WTC11 (cell line): ENCODE measurements at regions not wholly inside any gene's neighbourhood (a gene's known extent, or its start where the extent isn't known, plus 50 kb on each side); places are given as distances from the start of the nearest gene placed in this dataset.

Experiments used
- CTCF ChIP-seq: fragments of 200-600 bp; IDR thresholded peaks from 2 replicates; pipeline ENCODE4 v1.8.0; 2022; ENCODE audit warnings: antibody characterized with exemption
- ELF4 ChIP-seq: sonication (generic); formaldehyde crosslinking; IDR thresholded peaks from 2 replicates; pipeline ENCODE4 v1.8.1; 2022; ENCODE audit warnings: low read depth, mild to moderate bottlenecking, moderate library complexity, missing genetic modification reagents
- SMAD4 ChIP-seq: sonication (generic); formaldehyde crosslinking; IDR thresholded peaks from 2 replicates; pipeline ENCODE4 v1.8.0; 2022; ENCODE audit warnings: mild to moderate bottlenecking, missing genetic modification reagents
- ZNF138 ChIP-seq: sonication (generic); formaldehyde crosslinking; conservative IDR thresholded peaks from 2 replicates; pipeline ENCODE4 v1.8.1; 2022; ENCODE audit warnings: mild to moderate bottlenecking, moderate library complexity, missing genetic modification reagents
- TF ChIP-seq, protein P1 (sequence below): sonication (generic); formaldehyde crosslinking; IDR thresholded peaks from 2 replicates; pipeline ENCODE4 v1.8.0; 2022; ENCODE audit warnings: mild to moderate bottlenecking, missing genetic modification reagents

- TF ChIP-seq, protein P1, sequence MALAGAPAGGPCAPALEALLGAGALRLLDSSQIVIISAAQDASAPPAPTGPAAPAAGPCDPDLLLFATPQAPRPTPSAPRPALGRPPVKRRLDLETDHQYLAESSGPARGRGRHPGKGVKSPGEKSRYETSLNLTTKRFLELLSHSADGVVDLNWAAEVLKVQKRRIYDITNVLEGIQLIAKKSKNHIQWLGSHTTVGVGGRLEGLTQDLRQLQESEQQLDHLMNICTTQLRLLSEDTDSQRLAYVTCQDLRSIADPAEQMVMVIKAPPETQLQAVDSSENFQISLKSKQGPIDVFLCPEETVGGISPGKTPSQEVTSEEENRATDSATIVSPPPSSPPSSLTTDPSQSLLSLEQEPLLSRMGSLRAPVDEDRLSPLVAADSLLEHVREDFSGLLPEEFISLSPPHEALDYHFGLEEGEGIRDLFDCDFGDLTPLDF (CRISPR knock-in tag) = no peak
- TF ChIP-seq ZNF138 (CRISPR knock-in tag) (no peak), ELF4 (no peak), CTCF (no peak), SMAD4 (no peak)
These were observed 2141.6 kb upstream of the C9orf72 start for GRCh38 chr9:29714860-29715259.
